H1 (cell line): ENCODE measurements at regions not wholly inside any gene's neighbourhood (a gene's known extent, or its start where the extent isn't known, plus 50 kb on each side); places are given as distances from the start of the nearest gene placed in this dataset.

ENCODE experiments used
- CBX8 ChIP-seq: fragments of 300-800, 300-1000 bp; sonication (generic); IDR thresholded peaks from 2 replicates; pipeline ENCODE4 v1.7.1; 2016; ENCODE audit warnings: low read depth, low read length, borderline replicate concordance
- CHD2 ChIP-seq: IDR thresholded peaks from 2 replicates; pipeline ENCODE4 v1.6.1; 2012; ENCODE audit warnings: low read length, improper control_type of control experiment
- CTBP2 ChIP-seq: IDR thresholded peaks from 2 replicates; pipeline ENCODE4 v1.7.0; 2011; ENCODE audit warnings: borderline replicate concordance, mild to moderate bottlenecking, moderate library complexity, mixed read lengths, low read length; ENCODE audit not compliant: insufficient read depth, insufficient read length
- E2F6 ChIP-seq: IDR thresholded peaks from 2 replicates; pipeline ENCODE4 v1.6.1; 2012; ENCODE audit warnings: inconsistent platforms
- HDAC6 ChIP-seq: IDR thresholded peaks from one replicate; pipeline ENCODE4 v1.7.1; 2012; ENCODE audit warnings: low read depth, mild to moderate bottlenecking, inconsistent platforms, low read length, moderate library complexity
- PHF8 ChIP-seq: fragments of 200-600 bp; sonication (generic); conservative IDR thresholded peaks from 2 replicates; pipeline ENCODE4 v1.7.1; 2012; ENCODE audit warnings: low read depth, mild to moderate bottlenecking, inconsistent platforms, low read length, moderate library complexity
- SUZ12 ChIP-seq: fragments of 200-600 bp; sonication (generic); IDR thresholded peaks from 2 replicates; pipeline ENCODE4 v1.6.1; 2012; ENCODE audit warnings: mild to moderate bottlenecking, inconsistent platforms, low read length, moderate library complexity, mixed read lengths
- TF ChIP-seq, protein P1 (sequence below): IDR thresholded peaks from 2 replicates; pipeline ENCODE4 v1.6.1; 2012; ENCODE audit warnings: low read length, inconsistent platforms

- TF ChIP-seq, protein P1, sequence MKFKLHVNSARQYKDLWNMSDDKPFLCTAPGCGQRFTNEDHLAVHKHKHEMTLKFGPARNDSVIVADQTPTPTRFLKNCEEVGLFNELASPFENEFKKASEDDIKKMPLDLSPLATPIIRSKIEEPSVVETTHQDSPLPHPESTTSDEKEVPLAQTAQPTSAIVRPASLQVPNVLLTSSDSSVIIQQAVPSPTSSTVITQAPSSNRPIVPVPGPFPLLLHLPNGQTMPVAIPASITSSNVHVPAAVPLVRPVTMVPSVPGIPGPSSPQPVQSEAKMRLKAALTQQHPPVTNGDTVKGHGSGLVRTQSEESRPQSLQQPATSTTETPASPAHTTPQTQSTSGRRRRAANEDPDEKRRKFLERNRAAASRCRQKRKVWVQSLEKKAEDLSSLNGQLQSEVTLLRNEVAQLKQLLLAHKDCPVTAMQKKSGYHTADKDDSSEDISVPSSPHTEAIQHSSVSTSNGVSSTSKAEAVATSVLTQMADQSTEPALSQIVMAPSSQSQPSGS = no peak
- TF ChIP-seq E2F6 = no peak
- TF ChIP-seq CTBP2 = no peak
- no peak for TF ChIP-seq SUZ12
- no peak for TF ChIP-seq HDAC6
- TF ChIP-seq CHD2 = no peak
- TF ChIP-seq CBX8 = no peak
- no peak for TF ChIP-seq PHF8
Measured at GRCh38 chr9:75359638-75360037, 271.3 kb downstream of the OSTF1 start (continued).
